GM21717 (cell line): ENCODE measurements at regions not wholly inside any gene's neighbourhood (a gene's known extent, or its start where the extent isn't known, plus 50 kb on each side); places are given as distances from the start of the nearest gene placed in this dataset.
"Not testable (repeated sequence)": the region's sequence is repeated elsewhere in the genome, so short reads cannot be mapped to it uniquely, and the experiment has no call there.

Experiments
- ATAC-seq: cut with Tn5 transposase; IDR thresholded peaks from one replicate; pipeline ENCODE4 v1.9.1; 2021; ENCODE audit warnings: mild to moderate bottlenecking, moderate library complexity; ENCODE audit not compliant: unreplicated experiment

DNA sequence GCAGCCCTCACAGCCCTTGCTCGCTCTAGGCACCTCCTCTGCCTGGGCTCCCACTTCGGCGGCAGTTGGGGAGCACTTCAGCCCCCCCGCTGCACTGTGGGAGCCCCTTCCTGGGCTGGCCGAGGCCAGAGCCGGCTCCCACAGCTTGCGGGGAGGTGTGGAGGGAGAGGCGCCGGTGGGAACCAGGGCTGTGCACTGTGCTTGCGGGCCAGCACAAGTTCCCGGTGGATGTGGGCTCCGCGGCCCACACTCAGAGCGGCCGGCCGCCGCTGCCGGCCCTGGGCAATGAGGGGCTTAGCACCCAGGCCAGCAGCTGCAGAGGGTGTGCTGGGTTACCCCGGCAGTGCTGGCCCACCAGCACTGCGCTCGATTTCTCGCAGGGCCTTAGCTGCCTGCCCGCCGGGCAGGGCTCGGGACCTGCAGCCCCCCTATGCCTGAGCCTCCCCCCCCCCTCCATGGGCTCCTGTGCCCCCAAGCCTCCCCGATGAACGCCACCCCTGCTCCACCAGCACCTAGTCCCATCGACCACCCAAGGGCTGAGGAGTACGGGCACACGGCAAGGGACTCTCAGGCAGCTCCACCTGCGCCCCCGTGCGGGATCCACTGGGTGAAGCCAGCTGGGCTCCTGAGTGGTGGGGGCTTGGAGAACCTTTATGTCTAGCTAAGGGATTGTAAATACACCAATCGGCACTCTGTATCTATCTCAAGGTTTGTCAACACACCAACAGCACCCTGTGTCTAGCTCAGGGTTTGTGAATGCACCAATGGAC lies 224.8 kb downstream of the ZNF608 start:
- no peak for ATAC-seq

GRCh38 chr5:124519396-124519795 lies 227.0 kb downstream of the ZNF608 start:
- ATAC-seq = peak; percentile 97

- no peak for ATAC-seq
Observed at GRCh38 chr5:124516567-124516966, 229.9 kb downstream of the ZNF608 start.

DNA sequence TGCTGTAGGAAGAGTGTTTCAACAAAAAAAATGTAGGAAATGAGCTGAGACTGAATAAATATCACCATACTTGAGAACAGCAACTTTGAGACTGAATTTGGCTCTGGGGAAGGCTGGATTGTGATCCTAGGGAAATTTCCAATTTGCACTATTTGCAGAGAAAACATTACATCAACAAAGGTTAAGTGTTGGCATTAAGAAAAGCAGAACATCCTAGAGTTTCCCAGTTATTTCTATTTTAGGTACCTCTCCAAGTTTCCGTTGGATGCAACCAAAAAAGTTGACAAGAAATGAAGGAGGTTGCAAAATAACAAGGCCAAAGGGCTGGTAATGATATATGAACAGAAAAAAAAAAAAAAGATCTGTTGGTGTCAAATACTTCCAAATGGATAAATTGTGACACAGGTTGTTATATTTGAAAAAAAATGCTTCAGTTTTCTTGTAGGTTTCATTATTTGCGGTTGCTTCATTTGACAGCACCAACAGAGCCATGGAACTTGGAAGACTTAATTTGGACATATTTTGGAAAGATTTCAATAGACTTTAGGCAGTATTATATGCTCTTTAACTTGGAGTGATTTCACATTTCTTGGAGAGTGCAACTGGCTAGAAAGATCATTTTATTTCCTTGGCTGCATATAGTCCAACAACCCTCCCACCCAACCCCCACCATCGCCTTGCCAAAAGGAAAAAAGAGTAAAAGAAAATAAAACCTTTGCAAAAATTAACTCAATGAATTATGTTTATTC lies 230.8 kb downstream of the ZNF608 start:
- ATAC-seq = no peak

DNA sequence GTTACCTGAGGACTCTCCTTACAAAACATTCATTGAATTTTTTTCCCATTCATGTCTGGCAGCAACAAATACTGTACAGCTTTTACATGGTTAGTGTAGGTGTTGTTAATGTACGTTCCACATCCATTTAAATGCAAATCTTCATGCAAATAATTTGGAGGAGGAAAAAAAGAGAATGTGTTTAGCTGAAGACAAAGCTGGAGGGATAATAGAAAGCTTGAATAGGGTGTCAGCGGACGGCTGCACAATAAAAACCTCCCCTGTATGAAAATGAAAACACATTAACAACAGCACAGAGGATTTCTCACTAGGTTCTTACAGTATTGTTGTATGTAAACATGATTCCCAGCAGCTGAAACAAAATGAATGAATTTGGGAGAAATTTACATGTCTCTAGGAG lies 231.5 kb downstream of the ZNF608 start:
- ATAC-seq = no peak

DNA sequence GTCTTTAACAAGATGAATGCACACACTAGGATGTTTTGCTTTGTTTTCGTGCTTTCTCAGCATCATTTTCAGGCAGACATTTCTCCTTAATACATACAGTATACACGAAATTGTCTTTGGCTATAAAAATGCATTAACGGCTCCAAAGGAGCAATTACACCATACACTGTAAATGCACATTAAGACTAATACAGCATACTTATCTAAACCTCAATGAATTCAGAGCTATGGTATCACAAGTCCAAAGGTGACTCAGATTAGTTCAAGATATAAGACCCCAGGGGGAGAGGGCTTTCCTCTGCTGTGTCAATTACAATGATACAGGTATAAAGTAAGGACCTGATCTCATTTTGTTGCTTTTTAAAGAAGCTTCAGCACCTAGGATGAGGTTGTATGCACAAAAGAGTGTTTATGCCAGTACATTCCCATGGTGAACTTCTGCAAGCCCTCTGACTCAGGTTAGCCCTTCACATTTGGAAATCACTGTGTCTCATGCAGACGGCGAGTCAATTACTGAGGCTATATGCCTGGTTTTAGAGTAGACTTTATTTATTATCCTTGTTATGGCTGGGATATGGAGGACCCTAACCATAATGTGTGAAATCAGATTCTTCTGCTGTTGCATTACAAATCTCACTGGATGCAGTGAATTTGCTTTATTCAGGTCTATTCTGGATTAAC lies 233.3 kb downstream of the ZNF608 start:
- no peak for ATAC-seq

DNA sequence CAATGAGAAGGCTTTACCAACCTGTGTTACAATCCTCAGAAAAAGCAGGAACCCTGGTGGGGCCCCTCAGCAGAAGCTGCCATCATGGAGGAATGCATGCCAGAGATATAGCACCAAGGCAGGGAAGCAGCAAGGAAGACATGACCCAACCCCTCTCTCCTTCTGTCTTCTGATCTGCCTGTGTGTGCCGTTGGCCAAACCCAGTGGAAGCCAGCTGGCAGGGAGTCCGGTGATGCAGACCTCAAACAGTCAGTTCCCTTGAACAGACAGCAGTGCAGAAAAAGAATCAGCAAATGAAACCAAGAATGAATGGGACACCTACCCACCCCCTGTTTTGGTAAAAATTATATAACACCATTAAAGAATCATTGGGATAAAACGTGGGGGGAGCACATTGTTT lies 234.2 kb downstream of the ZNF608 start:
- no peak for ATAC-seq

- ATAC-seq = no peak
Observed at GRCh38 chr5:124511791-124512190, 234.6 kb downstream of the ZNF608 start.

DNA sequence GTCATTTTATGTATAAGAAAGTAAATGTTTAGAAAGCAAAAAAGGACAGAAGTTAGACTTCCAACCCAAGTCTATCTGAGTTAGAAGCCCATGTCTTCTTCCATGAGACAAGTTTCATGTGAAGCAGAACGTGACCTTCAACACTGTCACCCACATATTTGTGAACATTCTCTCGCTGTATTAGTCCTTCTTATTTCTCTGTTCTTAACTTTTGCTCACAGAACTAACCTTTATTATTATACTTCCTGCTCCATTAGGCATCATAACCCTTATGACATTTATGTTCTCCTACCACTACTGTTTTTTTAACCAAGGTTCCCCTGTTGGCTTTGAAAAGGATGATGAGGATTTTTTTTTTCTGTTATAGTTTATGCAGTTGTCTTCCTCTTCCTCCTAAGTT lies 238.8 kb downstream of the ZNF608 start:
- ATAC-seq = no peak

- ATAC-seq = peak; percentile 98
Observed at GRCh38 chr5:124504081-124504916, 242.1 kb downstream of the ZNF608 start.

DNA sequence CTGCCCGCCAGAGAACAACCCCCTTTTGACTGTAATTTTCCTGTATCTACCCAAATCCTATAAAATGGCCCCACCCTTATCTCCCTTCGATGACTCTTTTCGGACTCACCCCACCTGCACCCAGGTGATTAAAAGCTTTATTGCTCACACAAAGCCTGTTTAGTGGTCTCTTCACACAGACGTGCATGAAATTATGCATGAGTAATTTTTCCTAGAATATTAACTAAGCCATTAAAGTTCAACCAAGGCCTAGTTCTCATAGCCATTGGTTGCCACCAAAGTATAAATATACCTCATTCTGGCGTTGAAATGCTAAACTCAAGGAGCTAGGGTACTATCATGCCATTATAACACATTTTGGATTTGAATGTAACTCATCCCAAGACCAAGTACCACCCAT lies 243.9 kb downstream of the ZNF608 start:
- ATAC-seq = no peak

GRCh38 chr5:124499818-124500217 lies 246.6 kb downstream of the ZNF608 start:
- not testable (repeated sequence) for ATAC-seq

GRCh38 chr5:124496968-124497367 lies 249.5 kb downstream of the ZNF608 start:
- ATAC-seq = not testable (repeated sequence)

- ATAC-seq = no peak
Observed at GRCh38 chr5:124494540-124495116, 251.8 kb downstream of the ZNF608 start.

- no peak for ATAC-seq
Observed at GRCh38 chr5:124492444-124493224, 253.8 kb downstream of the ZNF608 start.

GRCh38 chr5:124490315-124490714 lies 256.1 kb downstream of the ZNF608 start:
- ATAC-seq = not testable (repeated sequence)

- no peak for ATAC-seq
Observed at GRCh38 chr5:124481419-124481818, 265.0 kb downstream of the ZNF608 start.

- no peak for ATAC-seq
Observed at GRCh38 chr5:124480964-124481363, 265.5 kb downstream of the ZNF608 start.

DNA sequence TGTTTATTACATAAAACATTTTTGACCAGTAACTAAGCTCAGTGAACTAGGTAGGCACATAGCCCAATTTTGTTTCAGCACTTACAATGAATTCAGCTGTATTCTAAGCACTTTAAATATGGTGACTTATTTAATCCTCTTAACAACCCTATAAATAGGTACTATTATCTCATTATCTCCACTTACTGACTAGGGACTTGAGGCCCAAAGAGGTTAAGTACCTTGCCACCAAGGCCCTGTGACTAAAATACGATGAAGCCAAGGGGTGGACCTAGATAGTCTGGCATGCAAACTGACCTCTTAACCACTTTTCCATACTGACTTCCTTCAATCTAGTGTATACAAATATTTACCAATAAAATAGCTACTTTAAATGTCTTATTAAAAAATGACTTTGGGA lies 266.4 kb downstream of the ZNF608 start:
- no peak for ATAC-seq

GRCh38 chr5:124478264-124478663 lies 268.2 kb downstream of the ZNF608 start:
- ATAC-seq = no peak
